Central memory CD8-positive, alpha-beta T cell (primary cell): ENCODE measurements at regions not wholly inside any gene's neighbourhood (a gene's known extent, or its start where the extent isn't known, plus 50 kb on each side); places are given as distances from the start of the nearest gene placed in this dataset.
"Not testable (repeated sequence)": the region's sequence is repeated elsewhere in the genome, so short reads cannot be mapped to it uniquely, and the experiment has no call there.

Experiments used
- ATAC-seq: fragments of 150-1000 bp; cut with Tn5 transposase; replicated peaks from 2 replicates; pipeline ENCODE4 v1.10.0; 2022; ENCODE audit warnings: mild to moderate bottlenecking, moderate FRiP score, moderate number of reproducible peaks; ENCODE audit not compliant: poor library complexity, severe bottlenecking; ENCODE audit errors: extremely low read depth
- DNase-seq, 2 donors: peaks; one replicate each; pipeline ENCODE4 v3.0.0; 2021; ENCODE audit warnings: low spot score in 2 of 2
- H3K27ac Mint-ChIP-seq: one replicate; pipeline ENCODE4 v1.8.0; 2022; ENCODE audit warnings: low read depth, mild to moderate bottlenecking, moderate library complexity, mixed read lengths
- H3K27me3 Mint-ChIP-seq: one replicate; pipeline ENCODE4 v1.8.0; 2022; ENCODE audit warnings: mixed read lengths
- H3K36me3 Mint-ChIP-seq: one replicate; pipeline ENCODE4 v1.8.0; 2022; ENCODE audit warnings: mild to moderate bottlenecking, moderate library complexity, mixed read lengths; ENCODE audit not compliant: insufficient read depth
- H3K4me1 Mint-ChIP-seq: one replicate; pipeline ENCODE4 v1.8.0; 2022; ENCODE audit warnings: mixed read lengths
- H3K4me3 Mint-ChIP-seq: one replicate; pipeline ENCODE4 v1.8.0; 2022; ENCODE audit warnings: mild to moderate bottlenecking, moderate library complexity, mixed read lengths
- H3K9me3 Mint-ChIP-seq: one replicate; pipeline ENCODE4 v1.8.0; 2022; ENCODE audit warnings: mixed read lengths

DNA sequence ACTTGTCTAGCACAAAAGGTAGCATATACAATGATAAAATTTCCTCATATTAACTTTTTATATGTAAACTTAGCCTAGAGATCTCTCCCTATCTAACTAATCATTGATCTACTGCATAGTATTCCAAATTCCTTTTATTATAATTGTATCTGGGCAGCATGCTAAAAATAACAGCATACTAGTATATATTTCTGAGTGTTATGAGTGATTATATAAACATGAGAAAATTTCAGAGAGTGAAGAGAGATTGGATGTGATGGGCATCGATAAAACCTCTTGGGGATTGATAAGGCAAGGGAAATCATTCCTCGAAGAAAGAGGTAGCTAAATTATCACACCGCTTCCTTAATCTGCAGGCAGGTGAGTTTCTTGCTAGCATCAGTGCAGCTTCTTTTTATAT, 158.2 kb downstream of the HMHB1 start:
- no peaks in the 10 kb centered on the region for H3K9me3 Mint-ChIP-seq

DNA sequence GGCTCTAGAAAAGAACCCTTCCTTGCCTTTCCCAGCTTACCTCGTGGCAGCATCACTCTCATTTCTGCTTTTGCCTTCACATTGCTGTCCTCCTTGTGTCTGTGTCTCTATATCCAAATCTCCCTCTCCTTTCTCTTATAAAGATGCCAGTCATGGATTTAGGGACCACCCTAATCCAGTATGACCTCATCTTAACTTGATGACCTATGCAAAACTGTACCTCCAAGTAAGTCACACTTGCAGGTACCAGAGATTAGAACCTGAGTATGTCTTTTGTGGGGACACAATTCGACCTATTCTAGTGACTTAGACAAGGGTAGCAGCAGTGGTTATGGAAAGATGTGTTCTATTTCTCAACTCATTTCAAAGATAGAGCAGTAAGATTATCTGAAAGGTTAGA, 160.1 kb downstream of the HMHB1 start:
- H3K9me3 Mint-ChIP-seq, result no peaks in the 10 kb centered on the region
- no peaks in the 10 kb centered on the region for H3K4me1 Mint-ChIP-seq
- ATAC-seq (no peak), DNase-seq (no peak)
- peaks cover 35% of the 10 kb centered on the region for H3K27me3 Mint-ChIP-seq
- no peak overlapping the region for H3K27ac Mint-ChIP-seq
- no peak overlapping the region for H3K4me3 Mint-ChIP-seq
- H3K36me3 Mint-ChIP-seq, result no peaks in the 10 kb centered on the region

More for the DNA sequence above, 158.2 kb downstream of the HMHB1 start:
- no peak overlapping the region for H3K4me3 Mint-ChIP-seq
- no peaks in the 10 kb centered on the region for H3K4me1 Mint-ChIP-seq
- ATAC-seq, result no peak
- H3K36me3 Mint-ChIP-seq, result no peaks in the 10 kb centered on the region
- DNase-seq, result no peak
- H3K27ac Mint-ChIP-seq, result no peak overlapping the region
- peaks cover 35% of the 10 kb centered on the region for H3K27me3 Mint-ChIP-seq

DNA sequence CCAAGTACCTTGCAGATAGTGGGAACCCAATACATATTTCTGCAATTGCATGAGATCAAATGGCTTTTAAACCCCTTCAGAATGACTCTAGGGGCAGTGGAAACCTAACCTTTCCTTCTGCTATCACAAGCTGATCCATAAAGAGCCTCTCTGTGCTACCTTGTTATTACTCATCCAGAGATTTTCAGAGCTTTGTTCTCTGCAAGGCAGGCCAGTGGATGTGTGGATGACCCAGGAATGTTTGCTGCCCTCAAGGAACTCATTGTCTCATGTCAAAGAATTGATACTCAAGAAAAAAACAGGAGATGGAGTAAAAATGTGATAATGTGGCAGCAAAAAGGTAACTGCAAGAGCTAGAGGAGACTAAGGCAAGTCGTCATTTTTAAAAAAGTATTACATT, 164.1 kb downstream of the HMHB1 start:
- DNase-seq (no peak), ATAC-seq (no peak)
- Mint-ChIP-seq H3K9me3 (no peaks in the 10 kb centered on the region), H3K27ac (no peak overlapping the region), H3K36me3 (peaks cover 2% of the 10 kb centered on the region), H3K27me3 (peaks cover 16% of the 10 kb centered on the region), H3K4me1 (no peaks in the 10 kb centered on the region), H3K4me3 (no peak overlapping the region)

DNA sequence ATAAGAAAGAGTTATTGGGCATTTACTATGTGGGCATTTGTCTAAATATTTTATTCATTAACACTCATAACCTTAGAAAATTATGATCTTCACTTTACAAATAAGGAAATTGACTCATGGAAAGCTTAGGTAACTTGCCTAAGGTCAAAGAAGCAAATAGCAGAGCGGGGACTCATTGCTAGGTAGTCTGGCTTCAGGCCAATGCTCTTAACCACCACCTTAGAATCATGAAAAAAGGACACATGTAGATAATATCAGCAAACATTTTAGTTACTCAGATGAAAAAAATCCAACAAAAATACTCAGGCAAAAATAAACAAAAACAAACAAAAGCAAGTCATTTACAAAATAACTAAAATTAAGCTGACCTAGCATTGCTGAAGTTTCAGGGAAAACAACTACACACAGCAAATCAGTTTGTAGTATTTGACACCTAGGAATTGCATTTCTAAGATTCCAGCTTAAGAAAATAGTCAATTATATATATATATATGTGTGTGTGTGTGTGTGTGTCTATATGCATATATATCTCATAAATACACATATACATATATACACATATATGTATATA, 166.0 kb downstream of the HMHB1 start:
- Mint-ChIP-seq H3K27ac (no peak overlapping the region), H3K27me3 (no peaks in the 10 kb centered on the region), H3K9me3 (no peaks in the 10 kb centered on the region)

DNA sequence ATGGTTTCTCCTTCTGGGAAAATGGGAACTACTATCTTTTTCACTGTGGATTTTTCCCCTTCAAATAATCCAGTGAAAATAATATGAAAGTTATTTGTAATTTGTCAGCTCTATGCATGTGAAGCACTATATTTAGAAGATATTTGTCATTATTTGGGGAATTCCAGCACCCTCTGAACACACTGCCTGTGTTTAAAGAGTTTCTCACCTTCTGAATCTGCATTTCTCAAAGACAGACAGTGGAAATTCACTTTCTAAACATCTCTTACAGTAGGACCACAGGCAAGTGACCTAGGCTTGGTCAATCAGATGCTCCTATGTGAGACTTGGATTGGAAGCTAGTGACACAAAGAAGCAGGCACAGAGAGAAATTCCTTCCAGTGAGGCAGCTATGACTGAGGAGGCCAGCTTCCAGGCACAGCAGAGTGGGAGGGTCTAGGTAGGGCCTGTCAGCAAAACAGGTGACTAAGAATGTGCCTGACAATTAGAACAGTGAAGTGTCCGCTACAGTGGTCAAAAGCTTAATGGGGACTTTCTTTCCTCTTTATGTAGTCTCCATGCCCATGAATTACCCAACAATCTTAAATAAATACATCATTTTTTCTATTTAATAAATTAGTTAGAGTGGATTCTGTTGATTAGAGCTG, 167.2 kb downstream of the HMHB1 start:
- H3K27ac Mint-ChIP-seq, result no peak overlapping the region
- H3K4me1 Mint-ChIP-seq, result no peaks in the 10 kb centered on the region
- peaks cover 2% of the 10 kb centered on the region for H3K27me3 Mint-ChIP-seq
- ATAC-seq, result no peak
- H3K36me3 Mint-ChIP-seq, result peaks cover 2% of the 10 kb centered on the region
- H3K4me3 Mint-ChIP-seq, result no peak overlapping the region
- no peak for DNase-seq
- no peaks in the 10 kb centered on the region for H3K9me3 Mint-ChIP-seq

More for the DNA sequence above, 166.0 kb downstream of the HMHB1 start:
- no peak overlapping the region for H3K4me3 Mint-ChIP-seq
- peaks cover 2% of the 10 kb centered on the region for H3K36me3 Mint-ChIP-seq
- H3K4me1 Mint-ChIP-seq, result no peaks in the 10 kb centered on the region
- DNase-seq (no peak), ATAC-seq (no peak)

DNA sequence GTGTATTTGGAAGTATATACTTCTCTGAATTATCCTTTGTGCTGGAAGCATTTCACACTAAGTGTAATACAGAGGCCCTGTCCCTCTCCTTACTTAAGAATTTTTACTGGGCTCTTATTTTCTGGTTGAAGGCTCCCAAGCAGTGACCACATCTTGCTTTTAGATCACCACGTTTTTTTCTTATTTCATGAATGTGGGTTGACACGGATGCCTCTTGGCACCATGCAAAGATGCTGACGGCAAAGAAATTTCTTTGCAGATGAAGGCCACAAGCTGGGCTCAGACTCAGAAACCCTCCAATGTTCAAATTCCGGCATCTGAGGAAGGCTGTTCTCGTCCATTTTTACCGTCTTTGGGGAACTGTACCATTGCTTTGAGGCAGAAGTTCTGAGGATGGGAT, 168.5 kb downstream of the HMHB1 start:
- peaks cover 2% of the 10 kb centered on the region for H3K36me3 Mint-ChIP-seq
- H3K9me3 Mint-ChIP-seq, result no peaks in the 10 kb centered on the region
- no peak overlapping the region for H3K27ac Mint-ChIP-seq

DNA sequence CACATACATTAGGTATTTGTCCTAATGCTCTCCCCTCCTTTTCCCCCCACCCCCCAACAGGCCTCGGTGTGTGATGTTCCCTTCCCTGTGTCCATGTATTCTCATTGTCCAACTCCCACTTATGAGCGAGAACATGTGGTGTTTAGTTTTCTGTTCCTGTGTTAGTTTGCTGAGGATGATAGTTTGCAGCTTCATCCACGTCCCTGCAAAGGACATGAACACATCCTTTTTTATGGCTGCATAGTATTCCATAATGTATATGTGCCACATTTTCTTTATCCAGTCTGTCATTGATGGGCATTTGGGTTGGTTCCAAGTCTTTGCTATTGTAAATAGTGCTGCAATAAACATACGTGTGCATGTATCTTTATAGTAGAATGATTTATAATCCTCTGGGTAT, 171.0 kb downstream of the HMHB1 start:
- ATAC-seq, H3K4me3 Mint-ChIP-seq, H3K4me1 Mint-ChIP-seq, H3K36me3 Mint-ChIP-seq, H3K27ac Mint-ChIP-seq, H3K9me3 Mint-ChIP-seq, DNase-seq: not testable (repeated sequence)
- peaks cover 37% of the 10 kb centered on the region for H3K27me3 Mint-ChIP-seq

More for the DNA sequence above, 168.5 kb downstream of the HMHB1 start:
- no peak overlapping the region for H3K4me3 Mint-ChIP-seq
- no peak for DNase-seq
- no peak for ATAC-seq
- peaks cover 16% of the 10 kb centered on the region for H3K27me3 Mint-ChIP-seq
- H3K4me1 Mint-ChIP-seq, result no peaks in the 10 kb centered on the region

DNA sequence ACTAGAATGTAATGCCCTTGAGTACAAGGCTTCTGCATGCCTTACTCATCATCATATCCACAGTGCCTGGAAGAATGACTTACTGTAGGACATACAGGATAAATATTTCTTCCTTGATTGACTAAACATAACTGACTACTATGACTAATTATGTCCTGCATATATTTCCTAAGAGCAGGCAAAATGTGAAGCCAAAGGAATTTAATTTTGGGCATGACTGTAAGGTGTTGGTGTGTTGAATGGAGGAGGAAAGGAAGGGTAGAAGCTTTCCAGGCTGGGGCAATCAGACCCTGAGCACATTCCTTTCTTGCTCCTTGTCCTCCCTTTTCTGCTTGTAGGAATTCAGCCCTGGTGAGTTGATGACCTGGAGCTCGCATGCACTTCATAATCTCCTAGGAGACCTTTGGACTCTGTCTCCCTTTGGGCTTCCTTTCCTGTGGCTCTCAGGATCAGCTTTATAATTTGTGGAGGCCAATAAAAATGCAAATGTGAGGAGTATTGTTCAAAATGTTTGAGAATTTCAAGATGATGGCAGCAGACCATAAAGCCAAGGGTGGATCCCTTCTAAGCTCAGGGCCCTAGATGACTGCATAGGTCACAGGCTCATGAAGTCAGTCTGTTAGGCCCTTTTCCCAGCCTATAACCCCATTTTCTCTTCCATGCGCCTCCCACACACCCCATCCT, 174.0 kb downstream of the HMHB1 start:
- H3K27me3 Mint-ChIP-seq, result peaks cover 49% of the 10 kb centered on the region
- no peak for ATAC-seq
- H3K27ac Mint-ChIP-seq, result no peak overlapping the region
- no peaks in the 10 kb centered on the region for H3K36me3 Mint-ChIP-seq
- H3K9me3 Mint-ChIP-seq, result no peaks in the 10 kb centered on the region
- no peak for DNase-seq
- H3K4me1 Mint-ChIP-seq, result no peaks in the 10 kb centered on the region
- H3K4me3 Mint-ChIP-seq, result no peak overlapping the region

DNA sequence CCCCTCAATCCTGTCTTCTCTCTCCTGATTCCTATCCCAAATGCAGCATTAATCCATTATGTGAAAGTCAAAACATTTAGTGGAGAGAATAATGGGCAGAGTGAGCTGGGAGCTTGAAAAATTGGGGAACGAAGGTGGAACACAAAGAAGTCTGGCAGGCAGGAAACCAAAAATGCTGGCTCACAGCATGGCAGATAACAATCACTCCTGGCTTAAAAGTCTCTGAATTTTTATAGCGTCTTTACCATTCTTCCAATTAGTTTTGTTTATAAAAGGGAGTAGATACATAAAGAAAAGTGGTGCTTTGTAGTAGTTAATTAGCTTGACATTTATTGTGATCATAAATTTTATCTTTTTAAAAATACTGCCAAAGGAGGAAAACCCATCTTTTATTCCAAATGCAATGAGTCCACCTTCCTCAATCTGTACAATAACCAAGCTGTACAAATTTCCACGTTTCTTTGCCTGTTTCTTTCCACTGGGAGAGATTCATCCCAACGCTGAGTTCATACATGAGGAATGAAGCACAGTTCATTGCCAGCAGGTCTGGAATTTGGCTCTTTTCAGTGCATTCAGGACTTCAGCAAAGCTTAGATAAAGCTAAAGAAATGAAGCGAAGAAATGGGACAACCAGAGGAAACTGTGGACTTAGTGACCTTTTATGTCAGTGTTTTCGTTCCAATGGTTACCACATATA, 174.7 kb downstream of the HMHB1 start:
- Mint-ChIP-seq H3K9me3 (no peaks in the 10 kb centered on the region), H3K4me1 (no peaks in the 10 kb centered on the region), H3K27me3 (peaks cover 49% of the 10 kb centered on the region), H3K4me3 (no peak overlapping the region), H3K36me3 (no peaks in the 10 kb centered on the region), H3K27ac (no peak overlapping the region)
- DNase-seq (no peak), ATAC-seq (no peak)

DNA sequence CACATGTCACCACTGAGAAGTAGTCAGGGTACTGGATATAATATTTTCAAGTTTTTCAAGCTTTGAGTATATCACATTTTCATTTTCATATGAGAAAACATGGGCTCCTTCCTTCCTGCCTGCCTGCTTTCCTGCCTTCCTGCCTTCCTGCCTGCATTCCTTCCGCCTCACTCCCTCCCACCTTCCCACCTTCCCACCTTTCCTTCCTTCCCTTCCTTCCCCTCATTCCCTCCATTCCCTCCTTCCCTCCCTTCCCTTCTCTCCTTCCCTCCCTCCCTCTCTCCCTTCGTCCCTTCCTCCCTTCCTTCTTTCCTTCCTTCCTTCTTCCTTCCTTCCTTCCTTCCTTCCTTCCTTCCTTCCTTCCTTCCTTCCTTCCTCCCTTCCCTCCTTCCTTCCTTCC, 175.3 kb downstream of the HMHB1 start:
- ATAC-seq, result no peak
- H3K36me3 Mint-ChIP-seq, result no peaks in the 10 kb centered on the region
- no peaks in the 10 kb centered on the region for H3K9me3 Mint-ChIP-seq
- no peak overlapping the region for H3K4me3 Mint-ChIP-seq
- no peak overlapping the region for H3K27ac Mint-ChIP-seq
- no peaks in the 10 kb centered on the region for H3K4me1 Mint-ChIP-seq
- H3K27me3 Mint-ChIP-seq, result peaks cover 49% of the 10 kb centered on the region
- no peak for DNase-seq

DNA sequence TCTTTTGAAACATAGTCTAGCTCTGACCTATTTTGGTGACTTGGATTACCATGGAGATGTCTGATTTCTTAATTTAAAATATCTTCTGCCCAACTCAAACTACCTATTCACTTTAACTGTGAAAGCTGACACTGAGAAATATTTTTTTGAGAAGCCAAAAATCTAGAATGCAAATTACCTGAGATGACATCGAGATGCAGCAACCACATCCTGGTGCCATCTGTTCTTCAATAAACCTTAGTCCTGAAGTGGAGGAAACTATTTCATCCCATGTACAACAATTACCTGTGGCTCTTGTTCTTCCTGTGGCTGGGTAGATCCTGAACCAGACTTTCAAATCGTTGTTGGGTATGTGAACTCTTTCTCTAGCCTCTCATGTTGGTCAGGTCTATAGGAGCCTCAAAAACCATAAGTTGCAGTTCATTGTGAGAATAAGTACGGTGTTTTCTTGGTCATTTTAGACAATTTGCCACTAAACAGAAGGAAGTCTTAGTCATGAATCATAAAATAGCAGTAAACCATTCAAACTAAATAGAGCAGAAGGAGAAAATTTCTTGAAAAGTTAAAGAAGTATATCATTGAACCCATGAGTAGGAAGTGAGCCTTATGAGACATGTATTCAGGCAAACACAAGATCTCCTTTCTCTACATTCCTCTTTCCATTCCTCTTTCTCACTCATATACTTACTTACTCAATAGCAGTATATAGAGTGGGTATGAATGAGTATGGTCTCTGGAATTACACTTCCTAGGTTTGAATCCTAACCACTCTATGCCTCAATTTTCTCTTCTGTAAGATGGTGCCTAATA, 176.0 kb downstream of the HMHB1 start:
- H3K4me3 Mint-ChIP-seq, result no peak overlapping the region
- no peaks in the 10 kb centered on the region for H3K36me3 Mint-ChIP-seq
- no peak overlapping the region for H3K27ac Mint-ChIP-seq
- H3K27me3 Mint-ChIP-seq, result peaks cover 49% of the 10 kb centered on the region
- H3K9me3 Mint-ChIP-seq, result no peaks in the 10 kb centered on the region
- no peak for ATAC-seq
- no peaks in the 10 kb centered on the region for H3K4me1 Mint-ChIP-seq
- no peak for DNase-seq

DNA sequence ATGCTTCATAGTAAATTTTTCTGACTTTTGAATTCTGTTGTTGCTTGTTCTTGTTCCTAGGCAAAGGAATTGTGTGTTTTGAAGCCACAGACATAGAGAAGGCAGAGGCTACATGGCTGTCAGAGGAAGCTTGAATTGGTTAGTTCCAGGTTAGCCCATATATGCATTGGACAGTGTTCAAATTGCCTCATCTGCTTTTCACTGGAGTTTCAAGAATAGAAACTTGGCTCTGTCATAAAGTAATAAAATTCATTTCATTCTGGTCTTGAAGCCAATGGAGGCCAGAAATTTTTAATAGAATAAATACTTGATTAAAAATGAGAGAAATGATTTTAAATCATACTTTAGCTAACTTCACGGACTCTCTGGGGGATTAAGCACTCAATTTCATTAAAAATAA, 178.0 kb downstream of the YIPF5 start:
- H3K27me3 Mint-ChIP-seq, result peaks cover 21% of the 10 kb centered on the region

More for the DNA sequence above, 178.0 kb downstream of the YIPF5 start:
- no peaks in the 10 kb centered on the region for H3K4me1 Mint-ChIP-seq
- no peak overlapping the region for H3K27ac Mint-ChIP-seq
- H3K36me3 Mint-ChIP-seq, result no peaks in the 10 kb centered on the region
- H3K9me3 Mint-ChIP-seq, result no peaks in the 10 kb centered on the region
- ATAC-seq, result no peak
- no peak overlapping the region for H3K4me3 Mint-ChIP-seq
- DNase-seq, result no peak
